Progenitor cell of endocrine pancreas (in vitro differentiated cells): ENCODE measurements at regions not wholly inside any gene's neighbourhood (a gene's known extent, or its start where the extent isn't known, plus 50 kb on each side); places are given as distances from the start of the nearest gene placed in this dataset.

Experiments used
- DNase-seq: peaks from one replicate; pipeline ENCODE4 v3.0.0; 2021; ENCODE audit warnings: low spot score; ENCODE audit not compliant: unreplicated experiment
- H3K27ac Mint-ChIP-seq: 2 replicates; pipeline ENCODE4 v1.8.0; 2021; ENCODE audit warnings: mild to moderate bottlenecking, moderate library complexity, mixed read lengths
- H3K27me3 Mint-ChIP-seq: 2 replicates; pipeline ENCODE4 v1.8.0; 2021; ENCODE audit warnings: mixed read lengths
- H3K36me3 Mint-ChIP-seq: 2 replicates; pipeline ENCODE4 v1.8.0; 2022; ENCODE audit warnings: mixed read lengths; ENCODE audit not compliant: insufficient read depth
- H3K4me1 Mint-ChIP-seq: 2 replicates; pipeline ENCODE4 v1.8.0; 2021; ENCODE audit warnings: low read depth, mixed read lengths
- H3K4me3 Mint-ChIP-seq: 2 replicates; pipeline ENCODE4 v1.8.0; 2021; ENCODE audit warnings: low read depth, mild to moderate bottlenecking, moderate library complexity, mixed read lengths
- H3K9me3 Mint-ChIP-seq: 2 replicates; pipeline ENCODE4 v1.8.0; 2021; ENCODE audit warnings: low read depth, mixed read lengths
- TF ChIP-seq, protein P1 (sequence below): fragments of 200-600 bp; sonication (generic); IDR thresholded peaks from one replicate; pipeline ENCODE4 v1.5.0; 2021; ENCODE audit warnings: antibody characterized with exemption, mild to moderate bottlenecking; ENCODE audit not compliant: unreplicated experiment

DNA sequence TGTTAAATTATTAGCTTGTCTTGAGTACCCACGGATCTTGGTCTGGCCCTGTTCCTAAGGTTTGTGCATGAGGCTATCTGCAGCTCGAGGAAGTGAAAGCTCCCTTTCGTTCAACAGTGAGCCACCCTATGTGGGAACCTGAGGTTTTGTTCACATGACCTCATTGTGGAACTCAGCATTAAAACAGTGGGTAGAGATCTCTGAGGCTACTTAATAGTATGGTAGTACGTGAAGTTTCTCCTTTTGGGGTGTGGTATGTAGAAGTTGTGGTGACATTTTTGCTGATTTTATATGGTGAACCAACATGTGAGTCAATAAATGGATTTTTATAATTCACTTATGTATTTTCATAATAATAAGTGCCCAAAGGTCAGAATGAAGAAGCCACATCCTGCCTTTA, 252.7 kb upstream of the FERD3L start:
- Mint-ChIP-seq H3K27ac (no peak overlapping the region), H3K4me1 (peaks cover 15% of the 10 kb centered on the region), H3K9me3 (peaks cover 4% of the 10 kb centered on the region), H3K36me3 (peaks cover 2% of the 10 kb centered on the region), H3K4me3 (no peak overlapping the region), H3K27me3 (no peaks in the 10 kb centered on the region)
- TF ChIP-seq, protein P1, sequence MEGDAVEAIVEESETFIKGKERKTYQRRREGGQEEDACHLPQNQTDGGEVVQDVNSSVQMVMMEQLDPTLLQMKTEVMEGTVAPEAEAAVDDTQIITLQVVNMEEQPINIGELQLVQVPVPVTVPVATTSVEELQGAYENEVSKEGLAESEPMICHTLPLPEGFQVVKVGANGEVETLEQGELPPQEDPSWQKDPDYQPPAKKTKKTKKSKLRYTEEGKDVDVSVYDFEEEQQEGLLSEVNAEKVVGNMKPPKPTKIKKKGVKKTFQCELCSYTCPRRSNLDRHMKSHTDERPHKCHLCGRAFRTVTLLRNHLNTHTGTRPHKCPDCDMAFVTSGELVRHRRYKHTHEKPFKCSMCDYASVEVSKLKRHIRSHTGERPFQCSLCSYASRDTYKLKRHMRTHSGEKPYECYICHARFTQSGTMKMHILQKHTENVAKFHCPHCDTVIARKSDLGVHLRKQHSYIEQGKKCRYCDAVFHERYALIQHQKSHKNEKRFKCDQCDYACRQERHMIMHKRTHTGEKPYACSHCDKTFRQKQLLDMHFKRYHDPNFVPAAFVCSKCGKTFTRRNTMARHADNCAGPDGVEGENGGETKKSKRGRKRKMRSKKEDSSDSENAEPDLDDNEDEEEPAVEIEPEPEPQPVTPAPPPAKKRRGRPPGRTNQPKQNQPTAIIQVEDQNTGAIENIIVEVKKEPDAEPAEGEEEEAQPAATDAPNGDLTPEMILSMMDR, result no peak
- no peak for DNase-seq

DNA sequence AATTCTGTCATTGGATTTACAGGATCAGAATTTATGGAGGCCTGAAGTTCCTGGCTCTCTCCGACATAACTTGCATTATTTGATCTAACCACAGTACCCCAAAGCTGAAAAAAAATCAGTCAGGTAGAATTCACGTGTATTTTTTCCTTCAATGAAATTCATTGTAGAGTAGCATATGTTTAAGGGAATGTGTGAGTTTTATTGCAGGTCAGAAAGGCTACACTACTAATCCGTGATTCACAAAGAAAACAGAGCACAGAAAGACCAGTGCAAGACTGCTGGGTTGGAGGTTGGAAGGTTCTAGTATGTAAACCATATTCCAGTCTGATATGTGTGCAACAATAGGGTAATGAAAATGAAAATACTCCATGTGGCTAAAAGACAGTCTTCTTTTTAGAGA, 247.0 kb upstream of the FERD3L start:
- DNase-seq, result no peak
- H3K4me3 Mint-ChIP-seq, result no peak overlapping the region
- TF ChIP-seq, protein P1, result no peak
- peaks cover 4% of the 10 kb centered on the region for H3K36me3 Mint-ChIP-seq
- H3K4me1 Mint-ChIP-seq, result peaks cover 11% of the 10 kb centered on the region
- no peak overlapping the region for H3K27ac Mint-ChIP-seq
- peaks cover 4% of the 10 kb centered on the region for H3K9me3 Mint-ChIP-seq
- H3K27me3 Mint-ChIP-seq, result no peaks in the 10 kb centered on the region

DNA sequence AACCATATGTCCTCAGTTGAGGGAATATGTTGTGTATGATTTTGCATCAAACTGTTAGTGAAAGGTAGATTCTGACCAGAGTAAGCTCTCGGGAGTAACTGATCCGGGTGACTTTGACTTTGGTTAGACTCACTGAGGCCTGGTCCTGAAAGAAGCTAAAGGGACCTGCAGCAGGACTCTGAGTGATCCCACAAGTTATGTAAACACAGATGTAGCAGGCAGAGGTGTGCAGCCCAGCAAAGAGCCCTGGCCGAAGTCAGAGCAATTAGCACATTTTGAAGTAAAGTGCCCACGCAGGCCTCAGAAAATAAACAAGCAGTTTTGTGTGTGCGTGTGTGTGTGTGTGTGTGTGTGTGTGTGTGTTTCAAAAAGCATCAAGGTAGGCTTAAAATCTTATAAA, 245.6 kb upstream of the FERD3L start:
- H3K27ac Mint-ChIP-seq, result peak overlapping the region; percentile 78
- H3K4me3 Mint-ChIP-seq, result no peak overlapping the region
- peaks cover 4% of the 10 kb centered on the region for H3K9me3 Mint-ChIP-seq

DNA sequence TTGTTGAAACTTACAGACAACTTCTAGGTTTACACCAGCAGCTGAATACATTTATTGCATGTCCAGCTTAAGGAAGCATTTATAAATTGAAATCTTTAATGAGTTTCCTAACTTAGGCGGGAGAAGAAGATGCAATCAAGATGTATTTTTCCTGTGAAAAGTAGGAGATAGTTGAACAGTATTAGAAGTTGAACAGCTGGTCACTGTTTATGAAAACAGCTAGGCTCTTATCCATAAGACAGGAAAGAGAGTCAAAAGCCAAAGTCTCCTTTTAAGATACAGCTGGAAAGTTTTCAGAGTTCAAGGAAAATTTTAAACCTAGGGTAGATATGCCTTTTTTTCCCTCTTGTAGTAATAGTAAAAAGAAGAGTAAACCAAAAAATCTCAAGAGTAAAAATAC, 236.1 kb upstream of the FERD3L start:
- Mint-ChIP-seq H3K27ac (no peak overlapping the region), H3K36me3 (no peaks in the 10 kb centered on the region), H3K4me3 (no peak overlapping the region), H3K4me1 (peaks cover 28% of the 10 kb centered on the region), H3K9me3 (peaks cover 3% of the 10 kb centered on the region), H3K27me3 (no peaks in the 10 kb centered on the region)
- DNase-seq, result no peak
- TF ChIP-seq, protein P1, result no peak

More for the DNA sequence above, 245.6 kb upstream of the FERD3L start:
- TF ChIP-seq, protein P1, result no peak
- Mint-ChIP-seq H3K27me3 (no peaks in the 10 kb centered on the region), H3K4me1 (peaks cover 10% of the 10 kb centered on the region), H3K36me3 (peaks cover 4% of the 10 kb centered on the region)
- DNase-seq, result no peak

DNA sequence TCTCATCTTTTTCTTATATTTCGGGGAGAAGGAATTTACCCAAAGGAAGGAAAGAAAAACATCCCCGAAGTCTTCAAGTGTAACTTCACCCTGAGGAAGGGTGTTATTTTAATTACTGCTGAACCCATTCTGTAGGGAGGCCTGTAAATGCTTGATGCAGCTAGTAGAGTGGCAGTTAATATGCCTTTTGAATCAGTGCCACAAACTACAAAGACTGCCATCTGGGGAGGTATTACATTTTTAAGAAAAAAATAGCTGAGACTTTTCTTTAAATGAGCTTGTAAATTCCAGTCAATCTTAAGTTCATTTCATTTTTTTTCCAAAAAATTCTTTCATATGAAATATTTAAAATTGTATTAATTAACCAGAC, 233.1 kb upstream of the FERD3L start:
- no peaks in the 10 kb centered on the region for H3K36me3 Mint-ChIP-seq
- peak overlapping the region; percentile 58 for H3K4me3 Mint-ChIP-seq
- peaks cover 28% of the 10 kb centered on the region for H3K4me1 Mint-ChIP-seq
- TF ChIP-seq, protein P1, result no peak
- no peaks in the 10 kb centered on the region for H3K27me3 Mint-ChIP-seq
- H3K27ac Mint-ChIP-seq, result peak overlapping the region; percentile 84
- DNase-seq, result no peak
- peaks cover 7% of the 10 kb centered on the region for H3K9me3 Mint-ChIP-seq
